ENCODE measurements at regions not wholly inside any gene's neighbourhood (a gene's known extent, or its start where the extent isn't known, plus 50 kb on each side); places are given as distances from the start of the nearest gene placed in this dataset.

DNA sequence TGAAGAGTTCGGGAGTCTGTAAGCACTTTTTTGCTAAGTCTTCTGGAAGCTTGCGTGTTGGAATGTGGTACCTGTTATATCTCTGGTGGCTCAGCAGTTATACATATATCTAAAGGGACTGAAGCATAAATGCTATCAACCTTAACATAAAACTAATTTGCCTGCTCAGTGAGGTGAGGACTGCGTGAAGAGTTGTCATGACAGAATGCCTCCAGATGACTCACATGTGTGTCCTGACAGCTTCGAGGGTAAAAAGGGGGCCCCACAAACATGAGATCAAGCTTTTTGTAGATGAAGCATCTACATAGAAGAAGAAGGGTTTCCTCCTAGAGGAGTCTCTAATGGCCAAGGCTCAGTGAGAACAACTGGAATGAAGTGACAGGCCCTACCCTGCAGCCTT, 88.8 kb upstream of the C3orf80 start:
- TF ChIP-seq, protein P1, sequence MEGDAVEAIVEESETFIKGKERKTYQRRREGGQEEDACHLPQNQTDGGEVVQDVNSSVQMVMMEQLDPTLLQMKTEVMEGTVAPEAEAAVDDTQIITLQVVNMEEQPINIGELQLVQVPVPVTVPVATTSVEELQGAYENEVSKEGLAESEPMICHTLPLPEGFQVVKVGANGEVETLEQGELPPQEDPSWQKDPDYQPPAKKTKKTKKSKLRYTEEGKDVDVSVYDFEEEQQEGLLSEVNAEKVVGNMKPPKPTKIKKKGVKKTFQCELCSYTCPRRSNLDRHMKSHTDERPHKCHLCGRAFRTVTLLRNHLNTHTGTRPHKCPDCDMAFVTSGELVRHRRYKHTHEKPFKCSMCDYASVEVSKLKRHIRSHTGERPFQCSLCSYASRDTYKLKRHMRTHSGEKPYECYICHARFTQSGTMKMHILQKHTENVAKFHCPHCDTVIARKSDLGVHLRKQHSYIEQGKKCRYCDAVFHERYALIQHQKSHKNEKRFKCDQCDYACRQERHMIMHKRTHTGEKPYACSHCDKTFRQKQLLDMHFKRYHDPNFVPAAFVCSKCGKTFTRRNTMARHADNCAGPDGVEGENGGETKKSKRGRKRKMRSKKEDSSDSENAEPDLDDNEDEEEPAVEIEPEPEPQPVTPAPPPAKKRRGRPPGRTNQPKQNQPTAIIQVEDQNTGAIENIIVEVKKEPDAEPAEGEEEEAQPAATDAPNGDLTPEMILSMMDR (conservative IDR thresholded peaks at IDR 0.05; ENCODE audit: low read depth, low read length) = no peak
- TF ChIP-seq EZH2phosphoT487 (IDR thresholded peaks at IDR 0.05; ENCODE audit: borderline replicate concordance, low read length) (no peak), EZH2 (IDR thresholded peaks at IDR 0.05; ENCODE audit: low read length, unreplicated experiment) (no peak)
